Superior temporal gyrus (tissue), 1 donor: ENCODE measurements at regions not wholly inside any gene's neighbourhood (a gene's known extent, or its start where the extent isn't known, plus 50 kb on each side); places are given as distances from the start of the nearest gene placed in this dataset.

Experiments used
- DNase-seq: peaks from one replicate; pipeline ENCODE4 v3.0.0-alpha.2; 2016; ENCODE audit errors: extremely low spot score

DNA sequence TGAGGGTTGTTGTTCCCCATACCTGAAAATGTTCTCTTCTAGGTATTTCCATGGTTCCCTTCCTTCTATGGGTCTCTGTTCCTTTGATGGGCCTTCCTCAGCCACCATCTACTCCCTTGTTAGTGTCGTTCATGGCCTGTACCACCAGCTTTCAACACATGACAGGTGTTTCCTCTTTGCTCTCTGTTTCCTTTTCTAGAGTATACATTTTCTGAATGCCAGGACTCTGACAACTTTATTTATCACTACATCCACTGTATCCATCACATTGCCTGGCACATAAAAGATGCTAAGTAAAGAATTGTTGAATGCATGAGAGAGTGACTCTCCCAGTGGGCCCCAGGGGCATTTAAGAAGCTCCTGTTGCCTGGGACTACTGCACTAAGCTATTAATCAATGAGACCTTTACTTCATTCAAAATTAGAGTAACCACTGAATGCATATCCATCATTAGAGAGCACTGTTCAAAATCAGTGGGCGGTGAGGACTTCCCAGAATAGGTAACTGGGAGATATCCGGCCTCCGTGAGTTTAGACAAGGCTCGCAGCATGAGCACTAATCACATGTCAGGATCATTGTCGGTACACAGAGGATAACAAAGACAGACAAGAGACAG lies 255.0 kb downstream of the CBLN1 start:
- no peak for DNase-seq

DNA sequence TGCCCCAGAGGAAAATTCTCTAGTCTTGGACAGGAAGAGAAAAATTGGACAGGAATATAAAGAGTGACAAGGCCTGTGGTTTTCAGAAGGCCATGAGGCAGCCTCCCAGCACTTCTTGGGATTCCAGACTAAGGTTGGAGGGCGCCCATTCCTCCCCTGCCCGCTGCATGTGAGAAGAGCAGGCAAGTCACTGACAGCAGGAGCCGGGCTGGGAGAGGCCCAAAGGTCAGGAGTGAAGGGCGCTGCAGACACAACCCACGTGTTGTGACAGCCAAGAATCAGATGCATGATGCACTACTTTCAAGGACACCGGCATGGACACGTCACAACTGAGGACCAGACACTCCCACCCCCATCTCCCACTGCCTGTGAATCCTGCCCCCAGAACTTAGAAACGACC lies 256.7 kb downstream of the CBLN1 start:
- no peak for DNase-seq

- DNase-seq, result no peak
These were observed 257.6 kb downstream of the CBLN1 start for GRCh38 chr16:49024016-49024415.

DNA sequence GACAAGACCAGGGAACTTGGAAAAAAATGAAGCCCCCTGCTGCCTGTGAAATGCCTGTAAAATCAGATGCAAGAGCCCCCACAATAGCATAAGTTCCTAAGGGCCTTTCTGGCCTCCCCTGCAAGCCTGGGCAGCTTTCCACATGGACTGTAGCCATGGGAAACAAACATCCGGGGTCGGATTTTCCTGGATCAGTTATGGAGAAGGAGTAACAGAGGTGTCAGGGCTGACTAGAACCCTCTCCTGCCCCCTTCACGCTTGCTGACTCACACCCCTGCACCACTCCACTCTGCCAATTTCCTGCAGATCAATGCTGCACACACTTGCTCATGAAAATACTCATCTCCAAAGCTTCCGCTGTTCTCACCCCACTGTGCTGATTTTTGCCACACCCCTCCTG lies 258.6 kb downstream of the CBLN1 start:
- no peak for DNase-seq

- DNase-seq, result no peak
These were observed 259.2 kb downstream of the CBLN1 start for GRCh38 chr16:49022351-49022963.

DNA sequence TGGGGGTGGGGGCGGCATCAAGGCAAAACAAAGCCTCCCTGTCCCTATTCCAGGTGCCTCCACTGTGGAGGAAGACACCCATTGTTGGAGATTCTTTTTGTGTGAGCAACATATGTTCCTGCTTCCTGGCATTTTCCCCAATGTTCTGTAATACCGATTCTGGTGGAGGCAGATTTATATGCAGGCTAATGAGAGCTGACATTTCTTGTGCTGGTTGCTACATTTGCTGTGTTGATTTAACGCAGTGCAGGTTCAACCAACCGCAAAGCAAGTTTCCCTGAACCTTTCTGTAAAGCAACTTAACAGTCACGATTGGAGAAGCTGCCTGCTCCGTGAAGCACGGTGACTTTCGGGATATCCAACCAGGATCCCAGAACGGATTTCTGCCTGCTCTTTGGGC lies 260.5 kb downstream of the CBLN1 start:
- DNase-seq, result peak; percentile 47

- DNase-seq, result no peak
These were observed 261.2 kb downstream of the CBLN1 start for GRCh38 chr16:49020436-49020835.

- DNase-seq, result no peak
These were observed 261.8 kb downstream of the CBLN1 start for GRCh38 chr16:49019831-49020230.

DNA sequence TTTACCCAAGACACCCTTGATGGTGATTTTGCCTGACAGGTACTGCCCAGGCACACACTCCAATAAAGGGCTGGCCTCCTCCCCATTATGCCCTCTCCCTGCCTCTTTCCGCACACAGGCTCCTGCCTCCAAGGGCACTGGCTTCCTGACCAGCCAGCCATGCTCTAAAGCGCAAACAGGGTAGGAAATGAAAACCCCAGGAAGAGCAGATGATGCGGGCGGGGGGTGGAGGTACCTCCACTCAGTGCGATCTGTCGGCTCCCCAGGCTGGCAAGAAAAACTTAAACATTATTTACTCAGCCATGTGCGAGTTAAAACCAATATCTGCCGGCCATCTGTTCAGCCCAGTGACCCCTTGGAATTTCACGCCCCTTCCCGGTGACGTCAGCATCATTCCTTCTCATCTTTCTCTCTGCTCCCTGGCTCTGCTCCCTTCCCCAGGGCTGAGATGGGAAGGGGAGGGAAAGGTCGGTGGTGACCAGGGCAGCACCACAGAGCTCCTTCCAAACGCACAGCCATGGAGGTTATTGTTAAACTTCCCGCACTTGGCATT lies 262.5 kb downstream of the CBLN1 start:
- DNase-seq, result no peak

DNA sequence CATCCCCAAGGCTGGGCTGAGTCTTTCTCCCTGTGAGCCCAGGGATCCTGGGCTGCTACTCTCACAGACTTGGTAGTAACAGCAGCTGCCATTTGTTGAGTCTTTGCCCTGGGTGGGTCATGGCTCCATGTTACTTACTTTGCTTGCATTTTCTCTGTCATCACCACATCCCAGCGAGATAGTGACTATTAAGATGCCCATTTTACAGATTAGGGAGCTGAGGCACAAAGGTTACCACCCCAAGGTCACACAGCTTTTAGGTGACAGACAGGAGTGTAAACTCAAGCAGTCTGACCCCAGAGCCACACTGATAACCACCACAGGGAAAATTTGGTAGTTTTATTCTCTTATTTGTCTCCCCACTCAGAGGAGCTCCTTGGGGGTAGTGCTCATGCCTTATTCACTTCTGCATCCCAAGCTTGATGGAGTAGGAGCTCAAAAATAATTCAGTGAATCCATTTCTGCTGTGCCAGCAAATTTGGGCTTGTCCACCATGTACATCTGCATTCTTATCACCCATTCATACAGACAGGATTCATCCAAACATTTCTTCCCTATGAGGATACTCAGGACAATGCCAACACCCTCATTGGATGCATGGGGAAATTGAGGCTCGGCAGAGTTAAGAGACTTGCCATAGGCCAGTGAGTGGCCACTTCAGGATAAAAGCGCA lies 263.2 kb downstream of the CBLN1 start:
- DNase-seq, result no peak

- DNase-seq, result no peak
These were observed 264.1 kb downstream of the CBLN1 start for GRCh38 chr16:49017501-49017900.

- no peak for DNase-seq
These were observed 265.2 kb downstream of the CBLN1 start for GRCh38 chr16:49016461-49016860.

GRCh38 chr16:49015225-49015592 lies 266.4 kb downstream of the CBLN1 start:
- no peak for DNase-seq

DNA sequence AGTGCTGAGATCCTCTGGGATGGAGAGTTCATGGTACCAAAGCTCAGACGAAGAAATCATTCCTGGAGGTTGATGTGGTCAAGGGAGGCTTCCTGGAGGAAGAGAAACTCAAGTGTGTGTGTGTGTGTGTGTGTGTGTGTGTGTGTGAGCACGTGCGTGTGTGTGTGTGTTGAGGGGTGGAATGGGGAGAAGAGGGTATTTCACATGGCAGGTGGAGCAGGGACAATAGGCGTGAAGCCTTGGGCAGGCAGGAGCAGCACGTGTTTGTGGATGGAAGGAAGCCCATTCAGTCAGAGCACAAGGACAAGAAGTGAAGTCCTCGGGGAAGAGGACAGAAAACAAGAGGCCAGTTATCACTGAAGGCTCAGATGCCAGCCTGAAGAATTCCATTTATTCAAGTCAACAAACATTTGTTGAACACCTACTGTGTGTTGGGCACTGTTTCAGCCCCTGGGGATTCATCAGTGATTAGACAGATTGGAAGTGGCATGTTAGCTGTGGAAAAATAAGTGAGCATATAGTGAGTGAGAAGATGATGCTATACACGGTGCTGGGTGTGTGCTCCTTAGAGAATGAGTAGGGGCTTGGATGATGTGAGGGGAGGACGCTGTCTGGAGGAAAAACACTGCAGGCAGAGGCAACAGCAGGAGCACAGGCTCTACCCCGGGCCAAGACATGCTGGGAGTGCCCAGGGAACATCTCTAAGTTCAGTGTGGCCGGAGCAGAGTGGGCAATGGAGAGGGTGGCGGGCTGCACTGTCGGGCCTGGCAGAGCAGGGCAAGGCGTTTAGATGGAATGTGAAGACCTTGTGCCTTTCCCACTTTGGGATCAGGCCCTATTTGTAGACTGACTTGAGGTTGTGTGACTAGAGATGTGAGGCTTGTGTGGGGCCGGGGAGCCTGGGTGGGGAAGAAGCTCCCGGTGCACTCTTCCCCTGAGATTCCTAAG lies 267.1 kb downstream of the CBLN1 start:
- DNase-seq, result no peak

GRCh38 chr16:49013727-49014080 lies 267.9 kb downstream of the CBLN1 start:
- no peak for DNase-seq

GRCh38 chr16:49012961-49013726 lies 268.5 kb downstream of the CBLN1 start:
- peak; percentile 54 for DNase-seq

DNA sequence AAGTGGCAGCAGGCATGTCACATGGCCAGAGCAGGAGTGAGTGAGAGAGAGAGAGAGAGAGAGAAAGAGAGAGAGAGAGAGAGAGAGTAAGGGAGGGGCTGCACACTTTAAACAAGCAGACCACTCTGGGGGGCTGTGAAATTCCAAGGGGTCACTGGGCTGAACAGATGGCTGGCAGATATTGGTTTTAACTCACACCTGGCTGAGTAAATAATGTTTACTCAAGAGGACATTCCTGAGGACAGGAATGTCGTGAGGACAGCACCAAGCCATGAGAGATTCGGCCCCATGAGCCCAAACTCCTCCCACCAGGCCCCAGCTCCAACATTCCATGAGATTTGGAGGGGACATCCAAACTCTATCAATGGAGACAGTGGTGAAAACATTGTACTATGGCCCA lies 269.7 kb downstream of the CBLN1 start:
- no peak for DNase-seq

- no peak for DNase-seq
These were observed 270.8 kb downstream of the CBLN1 start for GRCh38 chr16:49010879-49011278.

DNA sequence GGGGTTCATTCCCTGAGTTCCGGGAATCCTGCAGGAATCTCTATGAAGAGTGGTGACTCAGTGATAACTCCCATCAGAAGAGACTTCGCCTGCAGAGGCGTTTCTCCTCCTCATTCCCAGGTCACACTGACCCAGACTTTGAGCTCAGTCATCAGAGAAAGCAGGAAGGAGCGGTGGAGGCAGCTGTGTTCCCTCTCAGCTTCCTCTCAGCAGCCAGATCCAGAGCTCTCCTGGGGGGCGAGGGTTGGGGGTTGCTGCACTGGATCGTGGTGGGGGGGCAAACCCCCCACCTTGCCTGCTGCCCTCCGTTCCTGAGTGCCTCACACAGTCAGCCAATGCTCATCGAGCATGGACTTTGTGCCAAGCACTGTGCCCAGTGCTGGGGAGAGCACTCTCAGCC lies 271.2 kb downstream of the CBLN1 start:
- DNase-seq, result no peak

DNA sequence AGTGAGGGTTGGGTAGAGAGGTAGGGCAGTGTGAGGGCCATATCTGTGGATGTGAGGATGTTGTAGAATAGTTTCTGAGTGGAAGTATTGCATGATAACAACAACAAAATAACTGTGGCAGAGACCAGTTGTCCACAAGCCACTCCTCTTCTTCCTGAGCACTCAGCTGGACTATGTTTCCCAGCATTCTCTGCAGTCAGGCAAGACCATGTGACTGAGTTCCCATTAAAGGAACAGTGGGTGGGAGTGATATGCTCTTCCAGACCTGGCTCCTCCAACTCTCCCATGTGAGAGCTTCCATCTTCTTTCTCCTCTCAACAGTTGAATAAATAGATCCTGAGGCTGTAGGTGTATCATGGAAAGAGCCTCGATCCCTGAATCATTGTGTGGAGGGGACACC lies 272.4 kb downstream of the CBLN1 start:
- no peak for DNase-seq

DNA sequence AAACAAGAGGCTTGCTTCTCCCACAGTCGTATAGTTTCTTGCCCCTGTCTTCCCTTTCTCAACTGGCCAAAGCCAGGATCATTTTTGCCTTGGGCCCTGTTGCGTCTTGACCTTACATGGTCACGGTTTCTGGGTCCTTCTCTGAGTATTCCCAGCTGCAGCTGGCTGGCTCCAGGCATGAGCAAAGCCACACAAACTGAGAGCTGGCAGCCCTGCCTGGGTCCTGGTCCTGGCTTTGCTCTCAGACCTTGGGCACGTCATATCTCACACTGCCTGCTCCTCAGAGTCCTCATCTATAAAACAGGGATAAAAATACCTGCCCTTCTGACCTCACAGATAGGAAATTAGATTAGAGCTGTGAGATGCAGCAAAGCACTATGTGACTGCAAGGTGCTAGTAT lies 277.6 kb downstream of the CBLN1 start:
- DNase-seq, result no peak
